ENCODE measurements at regions not wholly inside any gene's neighbourhood (a gene's known extent, or its start where the extent isn't known, plus 50 kb on each side); places are given as distances from the start of the nearest gene placed in this dataset.

DNA sequence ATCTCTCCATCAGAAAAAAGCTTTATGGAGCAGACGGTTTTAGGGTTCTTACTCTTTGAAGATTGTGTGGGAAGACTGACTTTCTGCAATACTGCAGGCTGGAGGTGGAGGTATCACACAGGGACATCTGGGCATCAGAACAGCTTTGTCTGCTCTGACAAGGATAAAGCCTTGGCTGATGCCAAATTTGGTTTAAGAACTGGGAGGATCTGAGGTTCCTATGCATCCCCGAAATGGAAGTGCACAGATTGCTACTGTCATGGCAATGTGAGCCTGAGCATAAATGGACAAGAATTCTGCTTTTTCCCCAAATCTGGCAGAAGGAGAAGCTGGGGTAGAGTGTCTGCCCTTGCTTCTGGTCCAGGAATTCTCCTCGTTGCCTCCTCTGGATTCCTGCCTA, 424.3 kb downstream of the SLC4A3 start:
- Histone ChIP-seq H3K4me1 (ENCODE audit: control insufficient read depth in 2 of 2, insufficient read depth in 2 of 2, low read length in 2 of 2) (no peaks in the 10 kb centered on the region), H3K36me3 (ENCODE audit: control insufficient read depth in 2 of 2, insufficient read depth in 2 of 2, low read length in 2 of 2) (no peaks in the 10 kb centered on the region), H3K27me3 (ENCODE audit: control insufficient read depth in 2 of 2, insufficient read depth in 2 of 2, low read length in 2 of 2) (no peaks in the 10 kb centered on the region), H3K9me3 (ENCODE audit: control insufficient read depth in 2 of 2, low read length in 2 of 2) (no peaks in the 10 kb centered on the region), H3K9ac (ENCODE audit: low read depth in 1 of 2, low read length in 2 of 2) (no peak overlapping the region), H3K4me3 (ENCODE audit: low read length in 2 of 2) (no peak overlapping the region), H3K27ac (ENCODE audit: low read depth in 2 of 2, low read length in 2 of 2) (no peak overlapping the region)

GRCh38 chr2:220053919-220054318, 426.5 kb downstream of the SLC4A3 start:
- Histone ChIP-seq H3K36me3 (ENCODE audit: control insufficient read depth in 2 of 2, insufficient read depth in 2 of 2, low read length in 2 of 2) (no peaks in the 10 kb centered on the region), H3K27me3 (ENCODE audit: control insufficient read depth in 2 of 2, insufficient read depth in 2 of 2, low read length in 2 of 2) (no peaks in the 10 kb centered on the region), H3K9ac (ENCODE audit: low read depth in 1 of 2, low read length in 2 of 2) (no peak overlapping the region), H3K9me3 (ENCODE audit: control insufficient read depth in 2 of 2, low read length in 2 of 2) (no peaks in the 10 kb centered on the region), H3K4me1 (ENCODE audit: control insufficient read depth in 2 of 2, insufficient read depth in 2 of 2, low read length in 2 of 2) (no peaks in the 10 kb centered on the region), H3K27ac (ENCODE audit: low read depth in 2 of 2, low read length in 2 of 2) (no peak overlapping the region), H3K4me3 (ENCODE audit: low read length in 2 of 2) (no peak overlapping the region)

- Histone ChIP-seq H3K4me1 (ENCODE audit: control insufficient read depth in 2 of 2, insufficient read depth in 2 of 2, low read length in 2 of 2) (no peaks in the 10 kb centered on the region), H3K27me3 (ENCODE audit: control insufficient read depth in 2 of 2, insufficient read depth in 2 of 2, low read length in 2 of 2) (no peaks in the 10 kb centered on the region), H3K36me3 (ENCODE audit: control insufficient read depth in 2 of 2, insufficient read depth in 2 of 2, low read length in 2 of 2) (no peaks in the 10 kb centered on the region), H3K4me3 (ENCODE audit: low read length in 2 of 2) (no peak overlapping the region), H3K27ac (ENCODE audit: low read depth in 2 of 2, low read length in 2 of 2) (no peak overlapping the region), H3K9ac (ENCODE audit: low read depth in 1 of 2, low read length in 2 of 2) (no peak overlapping the region), H3K9me3 (ENCODE audit: control insufficient read depth in 2 of 2, low read length in 2 of 2) (no peaks in the 10 kb centered on the region)
These were observed 430.0 kb downstream of the SLC4A3 start for GRCh38 chr2:220057391-220057790.

DNA sequence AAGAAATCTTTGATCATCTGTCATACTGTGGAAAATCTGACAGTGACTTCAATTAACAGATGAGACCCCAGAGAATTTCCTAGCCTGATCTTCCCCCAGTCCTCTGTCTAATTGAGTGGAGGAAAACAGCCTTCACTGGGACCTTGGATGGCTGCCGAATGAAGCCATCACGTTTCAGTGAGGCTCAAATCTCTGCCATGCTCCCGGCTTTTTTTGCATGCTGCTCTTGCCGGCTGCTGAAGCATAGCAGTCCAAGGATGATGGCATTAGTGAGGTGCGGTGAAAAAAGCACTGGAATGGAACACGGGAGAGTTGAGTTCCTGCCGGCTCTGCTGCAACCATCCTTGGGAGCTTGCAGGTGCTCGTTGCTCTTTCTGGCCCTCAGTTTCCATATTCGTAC, 430.5 kb downstream of the SLC4A3 start:
- H3K9me3 ChIP-seq (ENCODE audit: control insufficient read depth in 2 of 2, low read length in 2 of 2) = no peaks in the 10 kb centered on the region
- H3K9ac ChIP-seq (ENCODE audit: low read depth in 1 of 2, low read length in 2 of 2) = no peak overlapping the region
- no peaks in the 10 kb centered on the region for H3K36me3 ChIP-seq (ENCODE audit: control insufficient read depth in 2 of 2, insufficient read depth in 2 of 2, low read length in 2 of 2)
- H3K4me3 ChIP-seq (ENCODE audit: low read length in 2 of 2) = no peak overlapping the region
- H3K4me1 ChIP-seq (ENCODE audit: control insufficient read depth in 2 of 2, insufficient read depth in 2 of 2, low read length in 2 of 2) = no peaks in the 10 kb centered on the region
- no peaks in the 10 kb centered on the region for H3K27me3 ChIP-seq (ENCODE audit: control insufficient read depth in 2 of 2, insufficient read depth in 2 of 2, low read length in 2 of 2)
- no peak overlapping the region for H3K27ac ChIP-seq (ENCODE audit: low read depth in 2 of 2, low read length in 2 of 2)

GRCh38 chr2:220064111-220065030, 436.9 kb downstream of the SLC4A3 start:
- no peaks in the 10 kb centered on the region for H3K4me1 ChIP-seq (ENCODE audit: control insufficient read depth in 2 of 2, insufficient read depth in 2 of 2, low read length in 2 of 2)
- no peak overlapping the region for H3K27ac ChIP-seq (ENCODE audit: low read depth in 2 of 2, low read length in 2 of 2)
- no peaks in the 10 kb centered on the region for H3K27me3 ChIP-seq (ENCODE audit: control insufficient read depth in 2 of 2, insufficient read depth in 2 of 2, low read length in 2 of 2)
- H3K4me3 ChIP-seq (ENCODE audit: low read length in 2 of 2) = no peak overlapping the region
- H3K9ac ChIP-seq (ENCODE audit: low read depth in 1 of 2, low read length in 2 of 2) = no peak overlapping the region
- no peaks in the 10 kb centered on the region for H3K36me3 ChIP-seq (ENCODE audit: control insufficient read depth in 2 of 2, insufficient read depth in 2 of 2, low read length in 2 of 2)
- no peaks in the 10 kb centered on the region for H3K9me3 ChIP-seq (ENCODE audit: control insufficient read depth in 2 of 2, low read length in 2 of 2)

DNA sequence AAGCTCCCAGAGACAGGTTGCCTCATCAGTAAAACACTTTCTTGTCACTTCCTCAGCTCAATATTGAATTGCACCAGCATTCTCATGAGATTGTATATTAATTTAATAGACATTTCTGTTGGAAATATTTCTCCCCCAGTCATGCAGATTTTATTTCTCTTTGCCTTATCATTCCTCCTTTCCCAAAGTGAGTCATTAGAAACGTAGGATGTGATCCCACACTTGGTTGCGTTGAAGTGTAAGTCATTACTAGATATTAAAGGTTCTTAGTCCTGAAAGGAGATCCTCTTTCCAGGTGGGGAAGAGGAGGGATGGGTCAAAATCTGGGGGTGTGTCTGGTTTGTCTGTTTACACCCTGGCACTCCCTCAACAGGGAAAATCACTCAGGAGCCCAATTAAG, 438.2 kb downstream of the SLC4A3 start:
- Histone ChIP-seq H3K4me3 (ENCODE audit: low read length in 2 of 2) (no peak overlapping the region), H3K9me3 (ENCODE audit: control insufficient read depth in 2 of 2, low read length in 2 of 2) (no peaks in the 10 kb centered on the region), H3K9ac (ENCODE audit: low read depth in 1 of 2, low read length in 2 of 2) (no peak overlapping the region), H3K27ac (ENCODE audit: low read depth in 2 of 2, low read length in 2 of 2) (no peak overlapping the region), H3K36me3 (ENCODE audit: control insufficient read depth in 2 of 2, insufficient read depth in 2 of 2, low read length in 2 of 2) (no peaks in the 10 kb centered on the region), H3K4me1 (ENCODE audit: control insufficient read depth in 2 of 2, insufficient read depth in 2 of 2, low read length in 2 of 2) (no peaks in the 10 kb centered on the region), H3K27me3 (ENCODE audit: control insufficient read depth in 2 of 2, insufficient read depth in 2 of 2, low read length in 2 of 2) (no peaks in the 10 kb centered on the region)

- Histone ChIP-seq H3K4me1 (ENCODE audit: control insufficient read depth in 2 of 2, insufficient read depth in 2 of 2, low read length in 2 of 2) (no peaks in the 10 kb centered on the region), H3K9ac (ENCODE audit: low read depth in 1 of 2, low read length in 2 of 2) (no peak overlapping the region), H3K36me3 (ENCODE audit: control insufficient read depth in 2 of 2, insufficient read depth in 2 of 2, low read length in 2 of 2) (no peaks in the 10 kb centered on the region), H3K9me3 (ENCODE audit: control insufficient read depth in 2 of 2, low read length in 2 of 2) (no peaks in the 10 kb centered on the region), H3K27ac (ENCODE audit: low read depth in 2 of 2, low read length in 2 of 2) (no peak overlapping the region), H3K4me3 (ENCODE audit: low read length in 2 of 2) (no peak overlapping the region), H3K27me3 (ENCODE audit: control insufficient read depth in 2 of 2, insufficient read depth in 2 of 2, low read length in 2 of 2) (no peaks in the 10 kb centered on the region)
These were observed 441.4 kb downstream of the SLC4A3 start for GRCh38 chr2:220068846-220069245.

DNA sequence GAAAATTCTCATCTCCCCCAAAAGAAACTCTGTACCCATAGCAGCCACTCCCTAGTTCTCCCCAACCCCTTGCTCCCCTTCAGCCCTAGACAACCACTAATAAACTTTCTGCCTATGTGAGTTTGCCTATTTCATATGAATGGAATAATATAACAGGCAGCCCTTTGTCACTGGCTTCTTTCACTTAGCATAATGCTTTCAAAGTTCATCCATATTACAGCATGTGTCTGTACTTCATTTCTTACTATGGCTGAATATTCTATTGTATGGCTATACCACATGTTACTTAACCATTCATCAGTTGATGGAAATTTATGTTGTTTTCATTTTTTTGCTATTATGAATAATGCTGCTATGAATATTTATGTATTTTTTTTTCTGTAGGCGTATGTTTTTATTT, 442.9 kb downstream of the SLC4A3 start:
- no peaks in the 10 kb centered on the region for H3K27me3 ChIP-seq (ENCODE audit: control insufficient read depth in 2 of 2, insufficient read depth in 2 of 2, low read length in 2 of 2)
- H3K4me3 ChIP-seq (ENCODE audit: low read length in 2 of 2) = no peak overlapping the region
- H3K4me1 ChIP-seq (ENCODE audit: control insufficient read depth in 2 of 2, insufficient read depth in 2 of 2, low read length in 2 of 2) = no peaks in the 10 kb centered on the region
- H3K36me3 ChIP-seq (ENCODE audit: control insufficient read depth in 2 of 2, insufficient read depth in 2 of 2, low read length in 2 of 2) = no peaks in the 10 kb centered on the region
- no peaks in the 10 kb centered on the region for H3K9me3 ChIP-seq (ENCODE audit: control insufficient read depth in 2 of 2, low read length in 2 of 2)
- H3K9ac ChIP-seq (ENCODE audit: low read depth in 1 of 2, low read length in 2 of 2) = no peak overlapping the region
- no peak overlapping the region for H3K27ac ChIP-seq (ENCODE audit: low read depth in 2 of 2, low read length in 2 of 2)

DNA sequence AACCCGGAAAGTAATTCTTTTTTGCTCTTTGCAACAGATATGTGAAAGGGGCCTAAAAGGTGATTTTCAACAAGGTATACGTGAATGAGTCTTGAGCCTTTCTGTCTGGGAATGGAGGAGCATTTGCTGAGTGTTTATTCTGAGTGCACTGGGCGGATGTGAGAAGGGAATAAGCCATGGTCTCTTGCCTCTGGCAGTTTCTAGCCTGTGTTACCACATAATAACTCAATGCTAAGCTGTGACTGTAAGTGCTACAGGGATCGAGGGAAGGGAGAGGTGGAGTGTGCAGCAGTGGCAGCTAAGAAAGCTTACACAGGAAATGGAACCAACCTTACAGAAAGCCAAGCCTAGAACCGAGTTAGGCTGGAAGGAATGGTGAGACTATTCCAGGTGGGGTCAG, 444.3 kb downstream of the SLC4A3 start:
- no peak overlapping the region for H3K27ac ChIP-seq (ENCODE audit: low read depth in 2 of 2, low read length in 2 of 2)
- H3K27me3 ChIP-seq (ENCODE audit: control insufficient read depth in 2 of 2, insufficient read depth in 2 of 2, low read length in 2 of 2) = no peaks in the 10 kb centered on the region
- H3K9ac ChIP-seq (ENCODE audit: low read depth in 1 of 2, low read length in 2 of 2) = no peak overlapping the region
- H3K4me1 ChIP-seq (ENCODE audit: control insufficient read depth in 2 of 2, insufficient read depth in 2 of 2, low read length in 2 of 2) = no peaks in the 10 kb centered on the region
- no peaks in the 10 kb centered on the region for H3K9me3 ChIP-seq (ENCODE audit: control insufficient read depth in 2 of 2, low read length in 2 of 2)
- no peak overlapping the region for H3K4me3 ChIP-seq (ENCODE audit: low read length in 2 of 2)
- no peaks in the 10 kb centered on the region for H3K36me3 ChIP-seq (ENCODE audit: control insufficient read depth in 2 of 2, insufficient read depth in 2 of 2, low read length in 2 of 2)

DNA sequence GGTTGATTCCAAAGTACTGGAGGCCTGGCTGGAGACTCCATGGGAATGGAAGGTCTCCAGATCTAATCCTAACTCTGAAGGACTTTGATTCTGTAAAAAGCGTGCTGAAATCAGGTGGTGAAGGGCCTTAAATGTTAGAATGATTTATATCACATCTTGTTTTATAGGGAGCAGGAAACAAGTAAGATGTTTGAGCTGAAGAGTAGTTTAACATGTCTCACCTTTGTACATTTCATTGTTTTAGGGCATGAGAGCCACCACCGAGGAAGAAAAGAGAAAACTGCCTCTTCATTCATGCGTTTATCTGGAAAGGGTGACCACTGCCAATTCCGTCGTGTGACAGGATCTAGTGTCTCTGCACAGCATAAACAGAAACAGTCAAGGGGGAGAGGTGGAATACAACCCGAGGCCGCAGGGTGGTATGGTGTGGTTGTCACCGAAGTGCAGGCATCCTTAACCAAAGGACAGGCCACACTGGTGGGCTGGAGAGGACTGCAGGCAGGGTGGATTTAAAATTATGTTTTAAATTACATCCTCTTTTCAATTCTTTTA, 445.3 kb downstream of the SLC4A3 start:
- no peak overlapping the region for H3K27ac ChIP-seq (ENCODE audit: low read depth in 2 of 2, low read length in 2 of 2)
- no peak overlapping the region for H3K9ac ChIP-seq (ENCODE audit: low read depth in 1 of 2, low read length in 2 of 2)
- no peaks in the 10 kb centered on the region for H3K9me3 ChIP-seq (ENCODE audit: control insufficient read depth in 2 of 2, low read length in 2 of 2)
- H3K4me1 ChIP-seq (ENCODE audit: control insufficient read depth in 2 of 2, insufficient read depth in 2 of 2, low read length in 2 of 2) = no peaks in the 10 kb centered on the region
- H3K27me3 ChIP-seq (ENCODE audit: control insufficient read depth in 2 of 2, insufficient read depth in 2 of 2, low read length in 2 of 2) = no peaks in the 10 kb centered on the region
- no peaks in the 10 kb centered on the region for H3K36me3 ChIP-seq (ENCODE audit: control insufficient read depth in 2 of 2, insufficient read depth in 2 of 2, low read length in 2 of 2)
- H3K4me3 ChIP-seq (ENCODE audit: low read length in 2 of 2) = no peak overlapping the region

Data from mucosa of rectum (tissue), 2 donors.